GM12878 (cell line): ENCODE measurements at regions not wholly inside any gene's neighbourhood (a gene's known extent, or its start where the extent isn't known, plus 50 kb on each side); places are given as distances from the start of the nearest gene placed in this dataset.
A peak's percentile ranks its signal among the peaks of the same experiment; 100 is the strongest.

Source experiments
- BCL3 ChIP-seq: IDR thresholded peaks from 2 replicates; pipeline ENCODE4 v1.6.1; 2011; ENCODE audit warnings: borderline replicate concordance, low read depth, mild to moderate bottlenecking, moderate library complexity, low read length; ENCODE audit not compliant: insufficient read depth, poor library complexity, severe bottlenecking
- CEBPB ChIP-seq, 2 experiments: fragments of 150-350 bp in 1 of 2; IDR thresholded peaks; 2 replicates each; pipeline ENCODE4 v1.6.1; 2012 to 2014; ENCODE audit warnings: low read depth in 2 of 2, low read length in 2 of 2, borderline replicate concordance in 1 of 2, inconsistent platforms in 1 of 2
- CTCF ChIP-seq, 3 experiments: IDR thresholded peaks in 2 of 3; conservative IDR thresholded peaks in 1 of 3; 2 replicates each; pipeline ENCODE4 v1.5.1; 2011; ENCODE audit warnings: low read depth in 3 of 3, low read length in 3 of 3, mild to moderate bottlenecking in 3 of 3, control low read depth in 2 of 3, moderate library complexity in 2 of 3, inconsistent platforms in 1 of 3, mixed read lengths in 1 of 3; ENCODE audit not compliant: control insufficient read depth in 2 of 3, insufficient read depth in 1 of 3; ENCODE audit errors: extremely low read depth in 1 of 3
- EP300 ChIP-seq, 2 experiments: fragments of 150-350 bp in 1 of 2; IDR thresholded peaks; 2 replicates each; pipeline ENCODE4 v1.6.1; 2011 to 2012; ENCODE audit warnings: low read depth in 2 of 2, low read length in 2 of 2, borderline replicate concordance in 1 of 2, improper control_type of control experiment in 1 of 2, inconsistent platforms in 1 of 2; ENCODE audit not compliant: control insufficient read depth in 1 of 2
- FOXK2 ChIP-seq: fragments of 450-650 bp; IDR thresholded peaks from 2 replicates; pipeline ENCODE4 v1.6.1; 2017; ENCODE audit warnings: mild to moderate bottlenecking, moderate library complexity
- HCFC1 ChIP-seq: fragments of 150-350 bp; IDR thresholded peaks from 2 replicates; pipeline ENCODE4 v1.6.1; 2014; ENCODE audit warnings: low read length
- MLLT1 ChIP-seq: fragments of 450-650 bp; IDR thresholded peaks from 2 replicates; pipeline ENCODE4 v1.6.1; 2016; ENCODE audit warnings: mild to moderate bottlenecking
- NFYB ChIP-seq: IDR thresholded peaks from 2 replicates; pipeline ENCODE4 v1.6.1; 2011; ENCODE audit warnings: low read depth, mild to moderate bottlenecking, low read length, improper control_type of control experiment, moderate library complexity; ENCODE audit not compliant: insufficient read depth
- POU2F2 ChIP-seq: IDR thresholded peaks from 3 replicates; pipeline ENCODE4 v1.6.1; 2011; ENCODE audit warnings: low read depth, mild to moderate bottlenecking, low read length, borderline replicate concordance
- RAD51 ChIP-seq: fragments of 450-650 bp; IDR thresholded peaks from 2 replicates; pipeline ENCODE4 v1.6.1; 2016; ENCODE audit warnings: moderate library complexity, mild to moderate bottlenecking, inconsistent platforms
- RELB ChIP-seq: fragments of 450-650 bp; IDR thresholded peaks from 2 replicates; pipeline ENCODE4 v1.6.1; 2017; ENCODE audit warnings: low read depth, mild to moderate bottlenecking, moderate library complexity
- SMAD5 ChIP-seq: IDR thresholded peaks from 2 replicates; pipeline ENCODE4 v1.6.1; 2016; ENCODE audit warnings: antibody characterized with exemption, low read depth
- SREBF2 ChIP-seq: IDR thresholded peaks from 2 replicates; pipeline ENCODE4 v1.6.1; 2012; ENCODE audit warnings: mild to moderate bottlenecking, low read length
- TARDBP ChIP-seq: IDR thresholded peaks from 2 replicates; pipeline ENCODE4 v1.6.1; 2016; ENCODE audit warnings: borderline replicate concordance
- TCF3 ChIP-seq: IDR thresholded peaks from 2 replicates; pipeline ENCODE4 v1.6.1; 2012; ENCODE audit warnings: low read depth, mild to moderate bottlenecking, low read length, borderline replicate concordance; ENCODE audit not compliant: insufficient read depth
- USF2 ChIP-seq: IDR thresholded peaks from 2 replicates; pipeline ENCODE4 v1.6.1; 2011; ENCODE audit warnings: low read depth, low read length, improper control_type of control experiment, borderline replicate concordance
- YBX1 ChIP-seq: fragments of 450-650 bp; IDR thresholded peaks from 2 replicates; pipeline ENCODE4 v1.6.1; 2016; ENCODE audit warnings: antibody characterized with exemption
- ZNF207 ChIP-seq: fragments of 450-650 bp; IDR thresholded peaks from 2 replicates; pipeline ENCODE4 v1.6.1; 2014; ENCODE audit warnings: antibody characterized with exemption, mild to moderate bottlenecking, borderline replicate concordance
- ZNF274 ChIP-seq: IDR thresholded peaks from one replicate; pipeline ENCODE4 v1.8.0; 2011; ENCODE audit not compliant: insufficient read length, insufficient read depth
- ZNF384 ChIP-seq: IDR thresholded peaks from 2 replicates; pipeline ENCODE4 v1.6.1; 2012; ENCODE audit warnings: low read depth, mild to moderate bottlenecking, low read length, improper control_type of control experiment, borderline replicate concordance

- peak; percentile 70; the same call in 1 of the 2 replicates for TF ChIP-seq SMAD5
- 0 out of 2 replicates have a peak, but pooled peaks have one; percentile 56 for TF ChIP-seq ZNF207
- peak; percentile 65; the same call in 2 of the 3 replicates for TF ChIP-seq POU2F2
- peak; percentile 79 for TF ChIP-seq BCL3
- no peak; the same call in 1 of the 2 replicates for TF ChIP-seq NFYB
- no peak for TF ChIP-seq ZNF274
- TF ChIP-seq RAD51, result peak; percentile 56; the same call in 1 of the 2 replicates
- TF ChIP-seq TARDBP, result 0 out of 2 replicates have a peak, but pooled peaks have one; percentile 41
- TF ChIP-seq YBX1, result no peak
- peak; percentile 92 to 93; a peak in 3 of 4 replicates for TF ChIP-seq EP300 (IDR thresholded peaks at IDR 0.05; ENCODE audit: borderline replicate concordance in 1 of 2, control insufficient read depth in 1 of 2, low read depth in 2 of 2, low read length in 2 of 2)
- peak; percentile 77; the same call in 1 of the 2 replicates for TF ChIP-seq MLLT1
- no peak for TF ChIP-seq SREBF2
- no peak for TF ChIP-seq FOXK2
- no peak for TF ChIP-seq CTCF (IDR thresholded peaks at IDR 0.05 in 2 of 3, conservative IDR thresholded peaks at IDR 0.05 in 1 of 3; ENCODE audit: control insufficient read depth in 2 of 3, extremely low read depth in 1 of 3, insufficient read depth in 1 of 3, low read depth in 3 of 3, low read length in 3 of 3)
- TF ChIP-seq HCFC1, result no peak
- no peak for TF ChIP-seq USF2
- no peak for TF ChIP-seq ZNF384
- TF ChIP-seq RELB, result peak; percentile 97
- TF ChIP-seq CEBPB (IDR thresholded peaks at IDR 0.05; ENCODE audit: borderline replicate concordance in 1 of 2, low read depth in 2 of 2, low read length in 2 of 2), result no peak
- 0 out of 2 replicates have a peak, but pooled peaks have one; percentile 60 for TF ChIP-seq TCF3
Measured at GRCh38 chr11:115919341-115920091, 415.3 kb upstream of the CADM1 start (continued).
